VCaP (cell line): ENCODE measurements at regions not wholly inside any gene's neighbourhood (a gene's known extent, or its start where the extent isn't known, plus 50 kb on each side); places are given as distances from the start of the nearest gene placed in this dataset.

Source experiments
- H3K27ac ChIP-seq: fragments of 450-650 bp; 2 replicates; pipeline ENCODE4 v1.5.1; 2017
- TF ChIP-seq, protein P1 (sequence below): fragments of 450-650 bp; conservative IDR thresholded peaks from 2 replicates; pipeline ENCODE4 v1.5.1; 2017; ENCODE audit warnings: mild to moderate bottlenecking, moderate library complexity

DNA sequence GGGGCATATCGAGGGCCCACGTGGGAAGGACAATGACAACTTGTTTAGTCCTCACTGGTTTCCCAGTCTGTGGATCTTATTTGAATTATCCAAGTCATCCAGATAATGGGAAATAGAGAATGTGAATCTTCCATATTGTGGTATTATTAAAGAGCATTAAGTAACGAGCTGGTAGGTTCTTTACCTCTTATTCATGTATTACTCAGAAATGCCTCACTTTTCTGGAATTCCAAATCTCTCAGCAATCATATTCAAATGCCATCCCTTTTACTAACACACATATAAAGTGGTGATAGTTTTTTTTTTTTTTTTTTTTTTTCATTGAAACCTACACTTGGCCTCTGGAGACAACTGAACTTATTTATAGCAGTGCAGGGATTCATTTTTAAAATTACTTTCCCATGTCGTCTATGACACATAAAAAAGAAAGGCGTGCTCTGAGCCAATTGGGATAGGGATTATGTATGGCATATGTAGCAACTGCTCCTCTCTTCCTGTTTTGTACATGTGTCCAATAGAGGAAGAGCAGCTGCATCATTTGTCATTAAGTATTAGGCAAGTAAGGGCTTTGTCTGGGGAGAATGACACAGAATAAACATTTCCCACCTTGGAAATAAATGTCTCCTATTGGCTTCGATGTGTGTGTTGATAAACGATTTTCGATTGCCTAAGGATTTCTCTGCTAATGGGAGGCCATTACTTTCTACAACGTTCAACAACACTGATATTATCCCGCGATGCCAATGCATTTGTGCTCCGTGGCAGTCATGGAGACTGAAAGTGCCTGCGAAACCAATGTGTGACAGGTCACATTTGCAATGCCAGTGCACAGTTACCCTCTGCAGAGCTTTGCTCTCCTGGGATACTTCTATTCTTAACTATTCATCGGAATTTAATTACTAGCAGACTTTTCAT is 78.6 kb upstream of the IFNG-AS1 start:
- no peak overlapping the region for H3K27ac ChIP-seq
- TF ChIP-seq, protein P1, sequence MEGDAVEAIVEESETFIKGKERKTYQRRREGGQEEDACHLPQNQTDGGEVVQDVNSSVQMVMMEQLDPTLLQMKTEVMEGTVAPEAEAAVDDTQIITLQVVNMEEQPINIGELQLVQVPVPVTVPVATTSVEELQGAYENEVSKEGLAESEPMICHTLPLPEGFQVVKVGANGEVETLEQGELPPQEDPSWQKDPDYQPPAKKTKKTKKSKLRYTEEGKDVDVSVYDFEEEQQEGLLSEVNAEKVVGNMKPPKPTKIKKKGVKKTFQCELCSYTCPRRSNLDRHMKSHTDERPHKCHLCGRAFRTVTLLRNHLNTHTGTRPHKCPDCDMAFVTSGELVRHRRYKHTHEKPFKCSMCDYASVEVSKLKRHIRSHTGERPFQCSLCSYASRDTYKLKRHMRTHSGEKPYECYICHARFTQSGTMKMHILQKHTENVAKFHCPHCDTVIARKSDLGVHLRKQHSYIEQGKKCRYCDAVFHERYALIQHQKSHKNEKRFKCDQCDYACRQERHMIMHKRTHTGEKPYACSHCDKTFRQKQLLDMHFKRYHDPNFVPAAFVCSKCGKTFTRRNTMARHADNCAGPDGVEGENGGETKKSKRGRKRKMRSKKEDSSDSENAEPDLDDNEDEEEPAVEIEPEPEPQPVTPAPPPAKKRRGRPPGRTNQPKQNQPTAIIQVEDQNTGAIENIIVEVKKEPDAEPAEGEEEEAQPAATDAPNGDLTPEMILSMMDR = no peak

- TF ChIP-seq, protein P1 = no peak
- H3K27ac ChIP-seq = no peak overlapping the region
Measured at GRCh38 chr12:67911275-67911600, 78.0 kb upstream of the IFNG-AS1 start.

GRCh38 chr12:67911789-67912188 is 77.5 kb upstream of the IFNG-AS1 start:
- TF ChIP-seq, protein P1 = no peak
- H3K27ac ChIP-seq = no peak overlapping the region

GRCh38 chr12:67915335-67915851 is 73.9 kb upstream of the IFNG-AS1 start:
- TF ChIP-seq, protein P1 = no peak
- no peak overlapping the region for H3K27ac ChIP-seq

DNA sequence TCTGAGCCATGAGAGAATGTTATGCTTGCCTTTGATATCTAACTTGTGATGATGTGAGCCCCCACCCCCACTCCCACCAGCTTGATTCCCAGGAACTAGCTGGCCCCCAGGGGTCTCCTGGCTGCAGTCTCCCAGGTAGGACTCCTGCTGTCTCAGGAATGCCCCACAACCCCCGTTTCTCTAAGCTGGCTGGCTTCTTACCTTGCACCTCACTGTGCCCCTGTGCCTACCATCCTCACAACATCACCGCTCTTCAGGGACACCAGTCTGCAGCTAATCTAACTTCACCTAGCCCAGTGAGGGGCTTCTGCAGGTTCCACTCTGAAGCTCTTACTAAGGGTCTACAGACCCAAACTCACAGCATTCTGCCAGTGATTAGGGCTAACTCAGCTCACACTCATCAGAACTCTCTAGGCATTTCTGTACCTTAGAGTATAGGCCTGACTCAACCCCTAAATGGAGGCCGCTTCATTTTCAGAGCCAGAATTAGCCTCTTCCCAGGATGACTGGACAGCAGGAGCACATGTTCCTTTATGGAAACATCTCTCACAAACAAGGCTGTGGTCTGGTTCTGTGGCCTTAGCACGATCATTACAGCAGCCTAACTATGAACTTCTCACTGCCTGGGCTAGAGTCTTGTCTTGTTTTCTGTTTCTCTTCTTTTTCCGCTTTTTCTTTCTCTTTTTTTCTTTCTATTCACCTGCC is 72.8 kb upstream of the IFNG-AS1 start:
- TF ChIP-seq, protein P1 = no peak
- H3K27ac ChIP-seq = no peak overlapping the region

DNA sequence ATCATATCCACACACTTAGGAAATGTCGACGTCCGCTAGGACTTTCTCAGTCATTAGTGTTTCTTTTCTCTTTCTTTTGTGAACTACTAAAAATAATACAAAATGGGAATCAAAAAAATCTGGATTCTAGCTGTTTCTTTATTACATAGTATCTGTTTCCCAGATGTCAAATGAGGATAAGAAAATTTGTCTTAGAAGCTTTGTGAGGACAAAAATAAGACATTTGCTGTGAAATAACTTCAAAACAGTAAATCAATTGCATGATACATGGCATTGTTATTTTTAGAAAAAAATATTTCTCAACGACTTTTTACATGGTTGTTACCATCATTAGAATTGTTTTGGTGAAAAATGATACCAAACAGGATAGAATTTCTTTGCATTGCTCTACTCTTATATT is 71.4 kb upstream of the IFNG-AS1 start:
- TF ChIP-seq, protein P1 = no peak
- H3K27ac ChIP-seq = no peak overlapping the region

GRCh38 chr12:67918441-67918840 is 70.8 kb upstream of the IFNG-AS1 start:
- TF ChIP-seq, protein P1 = no peak
- H3K27ac ChIP-seq = no peak overlapping the region
